EH (cell line): ENCODE measurements at regions not wholly inside any gene's neighbourhood (a gene's known extent, or its start where the extent isn't known, plus 50 kb on each side); places are given as distances from the start of the nearest gene placed in this dataset.

ENCODE experiments used
- DNase-seq: peaks from one replicate; pipeline ENCODE4 v3.0.0-alpha.2; 2015; ENCODE audit warnings: low read depth

GRCh38 chr12:114302606-114303315, 103.2 kb downstream of the TBX5 start:
- DNase-seq: no peak

DNA sequence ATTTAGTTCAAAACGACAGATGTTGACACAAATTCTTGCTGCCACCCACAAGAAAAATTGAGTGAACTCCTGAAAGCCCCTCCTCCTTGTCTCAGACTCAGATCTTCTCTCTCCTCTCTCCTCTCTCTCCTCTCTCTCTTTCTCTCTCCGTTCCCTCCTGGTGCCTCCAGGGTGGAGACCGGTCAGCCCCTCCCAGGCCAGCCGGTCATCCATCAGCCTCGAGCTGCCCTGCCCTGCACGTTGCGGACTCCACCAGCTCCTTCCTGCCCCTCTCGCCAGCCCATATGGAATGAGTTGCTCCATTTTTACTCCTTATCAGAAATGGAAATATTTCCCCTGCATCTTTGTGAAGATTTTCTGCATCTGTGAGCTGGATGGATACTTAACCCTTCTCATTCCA, 103.8 kb downstream of the TBX5 start:
- no peak for DNase-seq

GRCh38 chr12:114294303-114294685, 111.7 kb downstream of the TBX5 start:
- DNase-seq: peak; percentile 58

- no peak for DNase-seq
Measured at GRCh38 chr12:114293571-114294302, 112.2 kb downstream of the TBX5 start.

GRCh38 chr12:114293073-114293472, 112.9 kb downstream of the TBX5 start:
- no peak for DNase-seq

DNA sequence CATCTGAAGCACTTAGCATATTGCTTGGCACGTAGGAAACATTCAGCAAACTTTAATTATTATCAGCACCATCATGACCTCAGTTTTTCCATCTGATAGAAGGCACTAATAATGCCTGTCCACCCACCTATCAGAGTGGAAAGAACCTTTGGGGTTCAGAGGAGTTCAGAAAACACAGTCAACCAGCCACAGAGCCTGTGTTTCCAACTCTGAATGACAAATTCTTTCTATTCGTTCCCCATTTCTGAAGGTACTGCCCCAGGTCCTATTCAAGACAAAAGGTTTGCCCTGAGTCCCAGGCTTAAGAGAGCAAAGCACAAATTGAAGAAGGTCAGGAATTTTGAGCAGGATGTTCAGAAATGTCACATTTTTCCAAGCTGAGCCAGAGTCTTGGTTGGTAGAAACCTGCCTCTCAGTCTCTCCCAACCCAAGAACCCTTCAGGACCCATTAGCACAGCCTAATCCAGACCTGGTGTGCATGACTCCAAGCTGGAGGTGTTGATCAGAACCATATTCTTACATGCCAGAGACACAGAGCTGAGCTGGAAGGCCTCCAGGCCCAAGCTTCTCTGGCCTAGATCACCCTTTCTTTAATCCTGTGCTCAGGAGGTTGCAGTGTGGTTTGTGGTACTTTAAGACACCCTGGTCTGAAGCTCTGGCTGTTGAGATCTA, 114.4 kb downstream of the TBX5 start:
- DNase-seq: peak; percentile 54

- peak; percentile 17 for DNase-seq
Measured at GRCh38 chr12:114287821-114288525, 118.0 kb downstream of the TBX5 start.

GRCh38 chr12:114286145-114286544, 119.8 kb downstream of the TBX5 start:
- no peak for DNase-seq

DNA sequence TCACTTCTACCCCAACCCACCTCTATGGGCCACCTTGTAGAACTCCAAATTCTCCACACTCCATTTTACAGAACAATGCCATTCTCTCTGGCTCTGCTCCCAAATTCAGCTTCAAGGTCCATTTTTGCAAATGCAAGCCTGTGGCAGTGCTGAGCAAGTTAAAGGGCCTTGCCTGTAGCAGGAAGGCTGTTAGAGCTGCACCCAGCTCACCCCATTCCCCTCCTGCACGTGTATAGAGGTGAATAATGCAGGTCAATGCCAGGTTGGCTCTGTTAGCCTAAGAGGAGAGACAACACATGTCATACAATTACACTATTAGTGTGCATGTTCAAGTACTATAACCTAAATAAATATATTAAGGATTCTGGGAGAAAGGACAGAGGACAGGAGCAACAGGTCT, 120.4 kb downstream of the TBX5 start:
- no peak for DNase-seq

GRCh38 chr12:114284041-114284440, 121.9 kb downstream of the TBX5 start:
- DNase-seq: no peak

DNA sequence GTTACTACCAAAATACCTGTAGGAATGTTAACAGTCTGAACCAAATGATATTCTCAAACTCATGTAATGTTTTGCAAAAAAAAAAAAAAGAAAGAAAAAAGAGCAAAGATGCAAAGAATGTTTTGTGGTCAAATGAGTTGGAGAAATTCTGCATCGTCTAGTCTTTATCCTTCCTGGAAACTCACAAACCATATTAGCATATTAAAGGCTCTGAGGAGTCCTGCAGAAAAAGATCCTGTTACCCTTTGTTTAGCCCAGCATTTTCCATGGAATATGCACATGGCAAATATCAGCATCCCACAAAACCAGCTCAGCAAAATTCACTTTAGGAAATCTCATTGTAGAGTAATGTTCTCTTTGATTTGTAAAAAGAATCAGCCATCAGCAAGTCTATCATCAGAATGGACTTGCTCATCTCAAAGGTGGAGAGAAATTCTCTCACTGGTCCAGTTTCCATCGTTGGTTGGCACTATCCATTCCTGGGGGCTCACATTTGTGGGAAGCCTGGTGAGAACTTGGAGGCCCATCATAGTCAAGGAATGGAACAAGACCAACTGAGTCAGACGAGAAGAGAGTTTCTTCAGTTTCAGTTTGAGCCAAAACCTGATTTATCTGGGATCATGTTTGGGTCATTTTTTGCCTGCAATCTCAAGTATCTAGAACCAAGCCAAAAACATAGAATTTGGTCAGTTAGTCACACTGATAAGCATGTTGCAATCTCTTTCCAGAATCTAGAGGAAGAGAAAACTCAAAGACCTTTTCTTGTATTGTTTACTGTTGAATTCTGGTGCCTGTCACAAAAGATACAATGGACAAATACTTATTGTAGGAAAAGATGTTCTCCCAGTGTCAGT, 129.8 kb downstream of the TBX5 start:
- DNase-seq: peak; percentile 53

GRCh38 chr12:114275086-114275485, 130.9 kb downstream of the TBX5 start:
- no peak for DNase-seq

GRCh38 chr12:114274131-114274530, 131.8 kb downstream of the TBX5 start:
- no peak for DNase-seq

DNA sequence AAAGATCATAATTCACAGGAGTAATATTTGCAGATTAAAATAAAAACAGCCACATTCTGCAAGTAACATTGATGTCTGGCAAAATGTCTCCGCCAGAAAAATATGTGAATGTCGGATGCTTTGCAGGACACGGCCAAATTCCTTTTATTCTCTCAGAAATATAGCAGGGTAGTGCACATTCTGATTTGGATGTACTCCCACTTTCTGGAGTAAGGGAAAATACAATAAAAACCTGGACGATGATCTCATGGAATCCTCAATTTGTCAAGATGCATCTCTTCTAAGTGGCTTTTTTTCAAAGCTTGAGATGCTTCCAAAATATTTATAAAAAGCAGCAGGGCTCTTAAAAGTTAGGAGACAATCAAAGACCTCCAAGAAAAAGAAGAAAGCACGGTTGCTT, 133.3 kb downstream of the TBX5 start:
- DNase-seq: no peak

- no peak for DNase-seq
Measured at GRCh38 chr12:114272071-114272470, 133.9 kb downstream of the TBX5 start.

DNA sequence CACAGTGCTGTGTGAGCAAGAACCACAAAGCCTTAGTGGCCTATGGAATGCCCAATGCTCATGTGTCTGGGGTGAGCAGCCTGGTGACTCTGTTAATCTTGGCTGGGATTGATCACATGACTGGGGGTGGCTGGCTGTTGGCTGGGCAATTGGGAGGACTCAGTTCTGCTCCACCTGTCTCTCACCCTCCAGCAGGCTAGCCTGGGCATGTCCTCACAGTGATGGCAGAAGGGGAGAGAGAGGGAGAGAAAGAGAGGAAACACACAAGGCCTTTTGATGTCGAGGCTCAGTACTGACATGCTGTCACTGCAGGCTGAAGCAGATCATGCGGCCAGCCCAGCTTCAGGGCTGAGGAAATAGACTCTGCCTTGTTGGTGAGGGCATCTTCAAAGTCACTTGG, 136.8 kb downstream of the TBX5 start:
- DNase-seq: no peak

DNA sequence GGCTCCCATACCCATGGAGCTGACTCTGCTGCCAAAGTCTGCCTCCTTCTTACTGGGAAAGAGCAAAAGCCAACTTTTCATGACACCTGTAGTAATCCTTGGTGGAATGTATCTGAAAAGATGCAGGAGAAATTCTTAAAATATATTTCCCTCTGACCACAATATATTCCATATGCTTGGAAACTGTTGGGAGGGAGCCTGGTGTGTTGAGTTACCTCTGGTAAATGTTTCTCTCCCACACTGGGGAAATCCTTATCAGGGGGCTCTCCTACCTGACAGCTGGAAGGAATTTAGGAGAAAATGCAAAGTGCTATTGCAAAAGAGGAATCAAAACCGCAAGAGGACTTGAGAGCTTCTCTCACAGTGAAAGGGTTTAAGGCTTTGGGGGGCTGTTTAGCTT, 139.4 kb downstream of the TBX5 start:
- DNase-seq: no peak

- DNase-seq: no peak
Measured at GRCh38 chr12:114265036-114265435, 140.9 kb downstream of the TBX5 start.

DNA sequence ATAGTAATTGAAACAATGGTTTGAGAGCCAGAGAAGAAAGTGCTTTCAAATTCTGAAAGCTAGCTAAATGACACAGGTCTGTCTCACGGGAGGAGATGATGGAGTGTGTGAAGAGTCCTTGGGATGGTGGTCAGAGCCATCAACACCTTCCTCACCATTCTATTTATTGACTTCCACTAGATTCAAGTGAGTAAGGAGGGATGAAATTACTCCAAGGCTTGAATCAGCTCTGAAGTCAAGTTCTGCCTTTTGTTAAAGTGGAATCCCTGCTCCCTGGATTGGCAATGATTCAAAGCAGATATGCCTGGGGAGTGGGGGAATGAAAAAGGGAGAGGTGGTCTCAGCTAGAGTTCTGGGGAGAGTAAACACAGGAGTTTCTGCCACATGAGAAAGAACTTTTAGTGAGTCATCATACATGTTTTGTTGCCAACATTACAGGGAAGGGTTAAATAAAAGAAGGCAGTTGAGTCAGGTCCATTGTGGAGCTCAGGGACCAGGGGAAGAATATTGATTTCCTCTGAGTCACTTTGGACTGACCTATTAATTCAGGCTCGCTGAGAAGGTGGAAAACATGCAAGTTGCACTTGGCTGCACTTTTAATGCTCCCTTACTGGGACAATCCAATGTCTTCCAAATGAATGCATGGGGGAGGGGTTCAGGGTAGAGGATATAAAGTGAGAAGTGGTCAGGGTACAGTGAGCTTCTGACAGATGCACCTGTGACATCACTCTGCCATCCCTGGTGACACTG, 142.7 kb downstream of the TBX5 start:
- DNase-seq: no peak

DNA sequence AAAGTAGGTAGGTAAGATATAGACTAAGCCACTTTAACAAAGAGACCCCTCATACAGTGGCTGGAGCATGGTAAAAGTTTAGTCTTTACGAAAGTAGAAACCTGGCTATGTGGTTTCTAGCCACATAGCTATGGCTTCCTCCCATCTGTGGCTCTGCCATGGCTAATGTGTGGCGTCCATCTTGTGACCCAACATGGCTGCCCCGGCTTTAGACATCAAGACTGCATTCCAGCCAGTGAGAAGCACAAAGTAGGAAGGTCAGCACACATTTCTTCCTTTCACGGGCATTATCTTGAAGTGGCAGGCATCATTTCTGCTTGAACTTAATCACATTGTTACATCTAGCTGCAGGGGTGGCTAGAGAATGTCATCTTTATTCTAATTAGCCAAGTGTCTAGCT, 148.3 kb downstream of the TBX5 start:
- no peak for DNase-seq

- DNase-seq: no peak
Measured at GRCh38 chr12:114254998-114255397, 150.9 kb downstream of the TBX5 start.
